DOHH2 (cell line): ENCODE measurements at regions not wholly inside any gene's neighbourhood (a gene's known extent, or its start where the extent isn't known, plus 50 kb on each side); places are given as distances from the start of the nearest gene placed in this dataset.
"Not testable (repeated sequence)": the region's sequence is repeated elsewhere in the genome, so short reads cannot be mapped to it uniquely, and the experiment has no call there.

Source experiments
- H3F3A ChIP-seq: fragments of 200-600 bp; sonication (generic), shearing (Covaris generic); 2 replicates; pipeline ENCODE4 v1.6.0; 2016; ENCODE audit warnings: antibody characterized with exemption, mild to moderate bottlenecking; ENCODE audit not compliant: control insufficient read depth, insufficient read depth
- H3K27ac ChIP-seq: fragments of 200-600 bp; sonication (generic); 2 replicates; pipeline ENCODE4 v1.5.1; 2014; ENCODE audit warnings: low read depth, mild to moderate bottlenecking, low read length, moderate library complexity
- H3K27me3 ChIP-seq: fragments of 200-600 bp; sonication (generic); 2 replicates; pipeline ENCODE4 v1.6.1; 2014; ENCODE audit warnings: mild to moderate bottlenecking, low read length, mixed read lengths; ENCODE audit not compliant: control insufficient read depth
- H3K36me3 ChIP-seq: fragments of 200-600 bp; sonication (generic); 2 replicates; pipeline ENCODE4 v1.6.1; 2014; ENCODE audit warnings: mild to moderate bottlenecking, low read length, moderate library complexity, mixed read lengths; ENCODE audit not compliant: control insufficient read depth
- H3K4me1 ChIP-seq: fragments of 200-600 bp; sonication (generic); 2 replicates; pipeline ENCODE4 v1.6.1; 2014; ENCODE audit warnings: mild to moderate bottlenecking, low read length, mixed read lengths; ENCODE audit not compliant: control insufficient read depth
- H3K4me2 ChIP-seq: fragments of 200-600 bp; sonication (generic); 2 replicates; pipeline ENCODE4 v1.6.0; 2014; ENCODE audit warnings: mild to moderate bottlenecking, low read length, moderate library complexity
- H3K4me3 ChIP-seq: fragments of 200-600 bp; sonication (generic); 2 replicates; pipeline ENCODE4 v1.5.1; 2014; ENCODE audit warnings: mild to moderate bottlenecking, low read length, mixed read lengths
- H3K79me2 ChIP-seq: fragments of 200-600 bp; sonication (generic); 2 replicates; pipeline ENCODE4 v1.6.1; 2014; ENCODE audit warnings: mild to moderate bottlenecking, low read length, mixed read lengths; ENCODE audit not compliant: control insufficient read depth
- H3K9me2 ChIP-seq: fragments of 200-600 bp; sonication (generic); replicated peaks from 2 replicates; pipeline ENCODE4 v1.6.1; 2014; ENCODE audit warnings: mild to moderate bottlenecking, low read length, mixed read lengths; ENCODE audit not compliant: control insufficient read depth
- H3K9me3 ChIP-seq: fragments of 200-600 bp; sonication (generic); 2 replicates; pipeline ENCODE4 v1.6.1; 2014; ENCODE audit warnings: antibody characterized with exemption, low read length, mixed read lengths; ENCODE audit not compliant: control insufficient read depth, insufficient read depth
- H4K20me1 ChIP-seq: fragments of 200-600 bp; sonication (generic); 2 replicates; pipeline ENCODE4 v1.6.0; 2014; ENCODE audit warnings: low read depth, mild to moderate bottlenecking, antibody characterized with exemption, low read length, moderate library complexity; ENCODE audit not compliant: control insufficient read depth, insufficient read depth
- CTCF ChIP-seq: fragments of 200-600 bp; sonication (generic); IDR thresholded peaks from one replicate; pipeline ENCODE4 v1.5.1; 2014; ENCODE audit warnings: antibody characterized with exemption, mild to moderate bottlenecking, low read depth, low read length; ENCODE audit not compliant: poor library complexity, severe bottlenecking
- EZH2phosphoT487 ChIP-seq: fragments of 200-600 bp; sonication (generic); IDR thresholded peaks from 2 replicates; pipeline ENCODE4 v1.6.1; 2017; ENCODE audit warnings: borderline replicate concordance, mild to moderate bottlenecking, antibody characterized with exemption, low read length, moderate library complexity, mixed read lengths

- no peak overlapping the region for H3K27ac ChIP-seq
- TF ChIP-seq CTCF (no peak), EZH2phosphoT487 (no peak)
Observed at GRCh38 chr6:139960671-139961070, 586.2 kb upstream of the CITED2 start.

DNA sequence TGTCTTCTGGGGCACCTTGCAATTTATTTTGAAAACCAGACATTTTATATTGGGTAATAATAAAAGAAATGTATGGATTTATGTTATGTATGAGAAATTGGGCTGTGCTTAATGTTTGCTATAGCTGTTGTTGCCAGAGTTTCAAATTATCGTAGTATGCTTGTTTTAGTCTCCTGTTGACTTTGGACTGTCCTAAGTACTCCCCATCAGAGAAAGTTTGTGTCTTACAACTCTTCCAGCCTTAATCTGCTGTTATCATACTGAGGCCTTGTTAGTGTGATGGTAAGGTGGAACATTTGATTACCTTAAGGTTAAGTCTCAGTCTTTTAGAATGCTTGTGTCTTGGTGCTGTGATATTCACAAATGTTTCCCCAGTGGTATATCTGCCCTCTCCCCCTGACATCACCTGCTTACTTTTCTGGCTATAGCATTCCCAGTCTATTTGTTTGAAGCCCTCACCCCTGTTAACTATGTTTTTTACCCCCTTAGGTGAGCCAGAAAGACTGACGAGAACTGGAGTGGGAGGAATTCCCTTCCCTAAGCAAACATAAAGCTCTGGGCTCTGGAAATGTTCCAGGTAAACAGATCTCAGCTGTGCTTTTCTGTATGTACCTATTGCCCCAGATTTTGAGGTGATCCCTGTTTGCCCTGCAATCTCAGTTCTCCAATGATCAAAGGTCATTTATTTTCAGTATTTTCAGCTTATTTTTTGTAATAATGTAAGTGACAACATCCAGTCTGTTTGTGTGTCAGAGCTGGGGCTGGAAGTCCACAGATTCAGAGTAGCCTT, 581.1 kb upstream of the CITED2 start:
- no peaks in the 10 kb centered on the region for H3K9me3 ChIP-seq
- no peak overlapping the region for H3K27ac ChIP-seq
- no peaks in the 10 kb centered on the region for H3K36me3 ChIP-seq
- no peak overlapping the region for H3K4me3 ChIP-seq
- H3K4me1 ChIP-seq, result no peaks in the 10 kb centered on the region
- H3K9me2 ChIP-seq, result no peaks in the 10 kb centered on the region
- no peaks in the 10 kb centered on the region for H3K79me2 ChIP-seq
- TF ChIP-seq CTCF, result no peak
- TF ChIP-seq EZH2phosphoT487, result no peak
- H4K20me1 ChIP-seq, result no peaks in the 10 kb centered on the region
- no peak overlapping the region for H3K4me2 ChIP-seq
- H3F3A ChIP-seq, result no peaks in the 10 kb centered on the region
- no peaks in the 10 kb centered on the region for H3K27me3 ChIP-seq

More at GRCh38 chr6:139960671-139961070, 586.2 kb upstream of the CITED2 start:
- Histone ChIP-seq H3K9me3 (no peaks in the 10 kb centered on the region), H4K20me1 (no peaks in the 10 kb centered on the region), H3K4me1 (no peaks in the 10 kb centered on the region), H3K4me2 (no peak overlapping the region), H3K79me2 (no peaks in the 10 kb centered on the region), H3K27me3 (no peaks in the 10 kb centered on the region), H3F3A (no peaks in the 10 kb centered on the region), H3K9me2 (no peaks in the 10 kb centered on the region), H3K4me3 (no peak overlapping the region), H3K36me3 (no peaks in the 10 kb centered on the region)

GRCh38 chr6:139954463-139955071, 580.1 kb upstream of the CITED2 start:
- H3K36me3 ChIP-seq, result no peaks in the 10 kb centered on the region
- no peaks in the 10 kb centered on the region for H4K20me1 ChIP-seq
- H3K4me2 ChIP-seq, result no peak overlapping the region
- no peaks in the 10 kb centered on the region for H3K9me3 ChIP-seq
- H3K27ac ChIP-seq, result no peak overlapping the region
- no peak for TF ChIP-seq EZH2phosphoT487
- TF ChIP-seq CTCF, result no peak
- H3K27me3 ChIP-seq, result no peaks in the 10 kb centered on the region
- no peak overlapping the region for H3K4me3 ChIP-seq
- H3F3A ChIP-seq, result no peaks in the 10 kb centered on the region
- H3K4me1 ChIP-seq, result no peaks in the 10 kb centered on the region
- H3K79me2 ChIP-seq, result no peaks in the 10 kb centered on the region
- no peaks in the 10 kb centered on the region for H3K9me2 ChIP-seq

- not testable (repeated sequence) for H3K4me2 ChIP-seq
Observed at GRCh38 chr6:139953780-139954179, 579.3 kb upstream of the CITED2 start.

More at GRCh38 chr6:139953780-139954179, 579.3 kb upstream of the CITED2 start:
- not testable (repeated sequence) for H4K20me1 ChIP-seq, H3K27me3 ChIP-seq, H3K36me3 ChIP-seq, H3K79me2 ChIP-seq, H3K9me3 ChIP-seq, H3K27ac ChIP-seq, H3K4me3 ChIP-seq, H3K9me2 ChIP-seq, H3F3A ChIP-seq, H3K4me1 ChIP-seq
